Calu3 (cell line): ENCODE measurements at regions not wholly inside any gene's neighbourhood (a gene's known extent, or its start where the extent isn't known, plus 50 kb on each side); places are given as distances from the start of the nearest gene placed in this dataset.

Experiments
- BruUV-seq: library from RNA; stranded (reverse); fragments of 400-500 nt; replicated peaks from 2 replicates; lab custom pipeline; 2021; lab: Mats Ljungman, UMichigan
- CTCF ChIA-PET: fragments of 300-600 bp; sonication (Branson Sonifier 250); formaldehyde crosslinking; loops from one replicate; lab custom pipeline; 2022; ENCODE audit warnings: antibody characterized with exemption; lab: Charles Lee
- DNase-seq: peaks from one replicate; pipeline ENCODE4 v3.0.0; 2022
- H3K27ac Mint-ChIP-seq: one replicate; pipeline ENCODE4 v1.8.0; 2022; ENCODE audit warnings: mixed read lengths; ENCODE audit not compliant: unreplicated experiment
- H3K27me3 Mint-ChIP-seq: one replicate; pipeline ENCODE4 v1.8.0; 2022; ENCODE audit warnings: mixed read lengths; ENCODE audit not compliant: unreplicated experiment
- H3K36me3 Mint-ChIP-seq: one replicate; pipeline ENCODE4 v1.8.0; 2022; ENCODE audit warnings: mild to moderate bottlenecking, moderate library complexity, mixed read lengths; ENCODE audit not compliant: insufficient read depth, unreplicated experiment
- H3K4me1 Mint-ChIP-seq: one replicate; pipeline ENCODE4 v1.8.0; 2022; ENCODE audit warnings: mild to moderate bottlenecking, low read depth, mixed read lengths; ENCODE audit not compliant: unreplicated experiment
- H3K4me3 Mint-ChIP-seq: one replicate; pipeline ENCODE4 v1.8.0; 2022; ENCODE audit warnings: mild to moderate bottlenecking, low read depth, moderate library complexity, mixed read lengths; ENCODE audit not compliant: unreplicated experiment
- H3K9me3 Mint-ChIP-seq: one replicate; pipeline ENCODE4 v1.8.0; 2022; ENCODE audit warnings: low read depth, mixed read lengths; ENCODE audit not compliant: unreplicated experiment
- intact Hi-C: fragments of 100-400 bp; cut with micrococcal nuclease; formaldehyde crosslinking; loops from one replicate; pipeline ENCODE4 v1.10.0; 2022; ENCODE audit not compliant: unreplicated experiment
- TF ChIP-seq, protein P1 (sequence below): fragments of 200-600 bp; IDR thresholded peaks from one replicate; pipeline ENCODE4 v1.8.0; 2022; ENCODE audit warnings: antibody characterized with exemption; ENCODE audit not compliant: unreplicated experiment

DNA sequence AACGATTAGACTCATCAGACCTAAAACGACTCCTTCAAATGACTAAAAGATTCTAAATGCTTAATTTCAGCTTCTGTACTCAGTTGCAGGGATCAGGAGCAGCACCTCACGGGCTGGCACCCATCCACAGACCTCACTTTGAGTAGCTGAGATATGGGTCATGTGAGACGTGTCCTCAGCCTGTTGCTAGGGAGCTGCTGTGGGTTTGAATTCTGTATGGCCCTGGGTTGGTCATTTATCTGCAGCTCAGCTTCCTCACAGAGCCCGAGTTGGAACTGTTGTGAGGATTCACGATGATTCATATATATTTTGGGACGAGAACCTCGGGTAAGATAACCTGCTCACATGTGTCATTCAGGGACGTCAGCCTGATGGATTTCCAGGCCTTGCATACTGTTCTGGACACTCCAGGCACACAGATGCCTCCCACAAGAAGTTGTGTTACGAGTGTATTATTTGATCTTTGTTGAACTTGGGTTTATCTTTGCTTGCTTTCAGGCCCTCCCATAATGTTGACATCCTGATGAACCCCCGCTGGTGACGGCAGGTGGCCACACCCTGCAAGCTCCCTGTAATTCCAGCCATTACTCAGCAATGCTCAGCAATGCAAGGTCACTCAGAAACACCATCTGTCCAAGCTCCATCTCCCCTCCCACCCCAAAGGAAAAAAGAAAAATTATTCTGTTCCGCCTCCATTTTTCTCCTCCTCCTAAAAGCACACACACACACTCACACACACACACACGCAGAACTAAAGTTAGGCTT lies 137.6 kb downstream of the RBFOX3 start:
- no TSS peak for BruUV-seq
- intact Hi-C loops: no loop called here
- Mint-ChIP-seq H3K36me3 (no peaks in the 10 kb centered on the region), H3K4me1 (no peaks in the 10 kb centered on the region), H3K27me3 (peaks cover 61% of the 10 kb centered on the region), H3K4me3 (no peak overlapping the region), H3K9me3 (no peaks in the 10 kb centered on the region), H3K27ac (no peak overlapping the region)
- TF ChIP-seq, protein P1, sequence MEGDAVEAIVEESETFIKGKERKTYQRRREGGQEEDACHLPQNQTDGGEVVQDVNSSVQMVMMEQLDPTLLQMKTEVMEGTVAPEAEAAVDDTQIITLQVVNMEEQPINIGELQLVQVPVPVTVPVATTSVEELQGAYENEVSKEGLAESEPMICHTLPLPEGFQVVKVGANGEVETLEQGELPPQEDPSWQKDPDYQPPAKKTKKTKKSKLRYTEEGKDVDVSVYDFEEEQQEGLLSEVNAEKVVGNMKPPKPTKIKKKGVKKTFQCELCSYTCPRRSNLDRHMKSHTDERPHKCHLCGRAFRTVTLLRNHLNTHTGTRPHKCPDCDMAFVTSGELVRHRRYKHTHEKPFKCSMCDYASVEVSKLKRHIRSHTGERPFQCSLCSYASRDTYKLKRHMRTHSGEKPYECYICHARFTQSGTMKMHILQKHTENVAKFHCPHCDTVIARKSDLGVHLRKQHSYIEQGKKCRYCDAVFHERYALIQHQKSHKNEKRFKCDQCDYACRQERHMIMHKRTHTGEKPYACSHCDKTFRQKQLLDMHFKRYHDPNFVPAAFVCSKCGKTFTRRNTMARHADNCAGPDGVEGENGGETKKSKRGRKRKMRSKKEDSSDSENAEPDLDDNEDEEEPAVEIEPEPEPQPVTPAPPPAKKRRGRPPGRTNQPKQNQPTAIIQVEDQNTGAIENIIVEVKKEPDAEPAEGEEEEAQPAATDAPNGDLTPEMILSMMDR: no peak
- no peak for DNase-seq
- CTCF ChIA-PET: no interaction called here

- TF ChIP-seq, protein P1: no peak
- no TSS peak for BruUV-seq
- no peak overlapping the region for H3K4me3 Mint-ChIP-seq
- H3K9me3 Mint-ChIP-seq: no peaks in the 10 kb centered on the region
- CTCF ChIA-PET: no interaction called here
- no peak overlapping the region for H3K27ac Mint-ChIP-seq
- intact Hi-C loops: no loop called here
- H3K36me3 Mint-ChIP-seq: no peaks in the 10 kb centered on the region
- no peaks in the 10 kb centered on the region for H3K4me1 Mint-ChIP-seq
- no peak for DNase-seq
- peaks cover 36% of the 10 kb centered on the region for H3K27me3 Mint-ChIP-seq
These were observed 140.1 kb downstream of the RBFOX3 start for GRCh38 chr17:79470754-79471153.

GRCh38 chr17:79469646-79470045 lies 141.2 kb downstream of the RBFOX3 start:
- no peak for DNase-seq
- Mint-ChIP-seq H3K27ac (no peak overlapping the region), H3K36me3 (no peaks in the 10 kb centered on the region), H3K4me1 (no peaks in the 10 kb centered on the region), H3K27me3 (peaks cover 25% of the 10 kb centered on the region), H3K9me3 (no peaks in the 10 kb centered on the region), H3K4me3 (no peak overlapping the region)
- TF ChIP-seq, protein P1: no peak
- CTCF ChIA-PET: interaction anchor here (1.0 kb wide), 1 partner anchor 16 kb away, joined by 3 read pairs; no protein-coding TSS in a partner anchor
- no TSS peak for BruUV-seq
- intact Hi-C loops: no loop called here

DNA sequence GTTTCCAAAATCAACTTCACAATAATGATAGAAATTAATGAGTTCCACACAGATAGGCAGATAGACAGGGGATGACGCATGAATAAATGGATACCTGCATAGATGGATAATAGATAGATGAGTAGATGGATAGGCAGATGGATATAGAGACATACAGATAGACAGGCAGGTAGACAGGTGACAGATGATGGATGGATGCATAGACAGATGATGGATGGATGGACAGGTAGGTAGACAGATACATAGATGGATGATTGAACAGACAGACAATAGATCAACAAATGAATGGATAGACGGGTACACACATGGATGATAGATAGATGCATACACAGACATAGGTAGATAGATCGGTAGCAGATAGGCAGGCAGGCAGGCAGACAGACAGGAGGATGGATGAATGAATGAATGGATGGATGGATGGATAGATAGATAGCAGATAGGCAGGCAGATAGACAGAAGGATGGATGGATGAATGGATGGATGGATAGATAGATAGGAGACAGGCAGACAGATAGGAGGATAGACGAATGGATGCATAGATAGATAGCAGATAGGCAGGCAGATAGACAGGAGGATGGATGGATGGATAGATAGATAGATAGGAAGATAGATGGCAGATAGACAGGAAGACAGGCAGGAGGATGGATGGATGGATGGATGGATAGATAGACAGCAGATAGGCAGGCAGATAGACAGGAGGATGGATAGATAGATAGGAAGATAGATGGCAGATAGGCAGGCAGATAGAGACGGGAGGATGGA lies 142.5 kb downstream of the RBFOX3 start:
- Mint-ChIP-seq H3K9me3 (no peaks in the 10 kb centered on the region), H3K27me3 (peaks cover 12% of the 10 kb centered on the region), H3K36me3 (no peaks in the 10 kb centered on the region), H3K27ac (no peak overlapping the region), H3K4me3 (no peak overlapping the region), H3K4me1 (no peaks in the 10 kb centered on the region)
- no peak for DNase-seq
- TF ChIP-seq, protein P1: no peak
- intact Hi-C loops: no loop called here
- CTCF ChIA-PET: no interaction called here
- no TSS peak for BruUV-seq
